ENCODE measurements at regions not wholly inside any gene's neighbourhood (a gene's known extent, or its start where the extent isn't known, plus 50 kb on each side); places are given as distances from the start of the nearest gene placed in this dataset.

GRCh38 chr11:86187027-86187426, 57.5 kb upstream of the EED start:
- TF ChIP-seq POLR2AphosphoS5 (IDR thresholded peaks at IDR 0.05; ENCODE audit: borderline replicate concordance, low read depth, low read length) (no peak), EZH2 (IDR thresholded peaks at IDR 0.05) (no peak)
